ENCODE measurements at regions not wholly inside any gene's neighbourhood (a gene's known extent, or its start where the extent isn't known, plus 50 kb on each side); places are given as distances from the start of the nearest gene placed in this dataset.

- no peak for DNase-seq
These were observed 145.4 kb upstream of the BTBD3 start for GRCh38 chr20:11772226-11772730.

GRCh38 chr20:11776687-11777086, 141.0 kb upstream of the BTBD3 start:
- DNase-seq: no peak

- no peak for DNase-seq
These were observed 140.1 kb upstream of the BTBD3 start for GRCh38 chr20:11777387-11778205.

- no peak for DNase-seq
These were observed 139.5 kb upstream of the BTBD3 start for GRCh38 chr20:11778206-11778570.

GRCh38 chr20:11780765-11781369, 136.8 kb upstream of the BTBD3 start:
- no peak for DNase-seq

GRCh38 chr20:11783102-11783850, 134.4 kb upstream of the BTBD3 start:
- no peak for DNase-seq

GRCh38 chr20:11785885-11786507, 131.7 kb upstream of the BTBD3 start:
- DNase-seq: no peak

GRCh38 chr20:11790046-11790445, 127.6 kb upstream of the BTBD3 start:
- DNase-seq: peak; percentile 35

- DNase-seq: no peak
These were observed 126.4 kb upstream of the BTBD3 start for GRCh38 chr20:11791316-11791715.

GRCh38 chr20:11791835-11792567, 125.7 kb upstream of the BTBD3 start:
- no peak for DNase-seq

- DNase-seq: no peak
These were observed 125.1 kb upstream of the BTBD3 start for GRCh38 chr20:11792568-11792953.

- DNase-seq: no peak
These were observed 123.2 kb upstream of the BTBD3 start for GRCh38 chr20:11794525-11794924.

GRCh38 chr20:11795071-11795615, 122.5 kb upstream of the BTBD3 start:
- DNase-seq: no peak

- peak; percentile 28 for DNase-seq
These were observed 121.7 kb upstream of the BTBD3 start for GRCh38 chr20:11796026-11796425.

GRCh38 chr20:11797156-11797555, 120.5 kb upstream of the BTBD3 start:
- no peak for DNase-seq

GRCh38 chr20:11799281-11799684, 118.4 kb upstream of the BTBD3 start:
- DNase-seq: no peak

- DNase-seq: no peak
These were observed 110.3 kb upstream of the BTBD3 start for GRCh38 chr20:11807054-11808048.

- no peak for DNase-seq
These were observed 108.9 kb upstream of the BTBD3 start for GRCh38 chr20:11808841-11809240.

GRCh38 chr20:11810311-11811083, 107.2 kb upstream of the BTBD3 start:
- DNase-seq: no peak

All from KG1 (cell line).